HEK293T (cell line): ENCODE measurements at regions not wholly inside any gene's neighbourhood (a gene's known extent, or its start where the extent isn't known, plus 50 kb on each side); places are given as distances from the start of the nearest gene placed in this dataset.

Experiments
- HDGF ChIP-seq: fragments of 450-650 bp; IDR thresholded peaks from 2 replicates; pipeline ENCODE4 v1.6.1; 2017; ENCODE audit warnings: antibody characterized with exemption, borderline replicate concordance
- L3MBTL2 ChIP-seq: fragments of 450-650 bp; conservative IDR thresholded peaks from 2 replicates; pipeline ENCODE4 v1.6.1; 2016; ENCODE audit warnings: mild to moderate bottlenecking
- SP1 ChIP-seq: fragments of 450-650 bp; IDR thresholded peaks from 2 replicates; pipeline ENCODE4 v1.6.1; 2017
- ZNF384 ChIP-seq: fragments of 450-650 bp; IDR thresholded peaks from 2 replicates; pipeline ENCODE4 v1.6.1; 2016

- TF ChIP-seq HDGF (no peak), ZNF384 (no peak), L3MBTL2 (no peak), SP1 (no peak)
Observed at GRCh38 chr2:51953931-51954330, 922.0 kb upstream of the NRXN1 start.
